Urinary bladder (tissue), 3 donors: ENCODE measurements at regions not wholly inside any gene's neighbourhood (a gene's known extent, or its start where the extent isn't known, plus 50 kb on each side); places are given as distances from the start of the nearest gene placed in this dataset.

Experiments used
- DNase-seq: peaks from one replicate; pipeline ENCODE4 v3.0.0-alpha.2; 2015; ENCODE audit errors: extremely low spot score
- H3K27ac ChIP-seq: one replicate; pipeline ENCODE4 v1.5.1; 2013; ENCODE audit warnings: low read depth, mild to moderate bottlenecking, moderate library complexity
- H3K36me3 ChIP-seq: one replicate; pipeline ENCODE4 v1.6.1; 2013; ENCODE audit warnings: mild to moderate bottlenecking, moderate library complexity; ENCODE audit not compliant: insufficient read depth
- H3K4me1 ChIP-seq: one replicate; pipeline ENCODE4 v1.6.1; 2013; ENCODE audit warnings: mild to moderate bottlenecking, moderate library complexity; ENCODE audit not compliant: insufficient read depth
- H3K4me3 ChIP-seq: one replicate; pipeline ENCODE4 v1.5.1; 2013; ENCODE audit warnings: low read depth, low read length
- WGBS: extraction: QIAGEN DNeasy Blood & Tissue Kit; methylation state at CpG from one replicate; pipeline ENCODE4 v1.1.7; 2013; 5-methylcytosine and 5-hydroxymethylcytosine counted together
- donor health status: healthy with polysubstance abuse.
- donor health status: healthy.

GRCh38 chr6:109284675-109285074 is 97.6 kb downstream of the CD164 start:
- 84% methylated on average over 2 of the region's 2 CpGs for WGBS
- Histone ChIP-seq H3K27ac (no peak overlapping the region), H3K4me1 (no peaks in the 10 kb centered on the region), H3K36me3 (no peaks in the 10 kb centered on the region), H3K4me3 (no peak overlapping the region)
- no peak for DNase-seq

GRCh38 chr6:109282756-109283155 is 99.5 kb downstream of the CD164 start:
- Histone ChIP-seq H3K36me3 (no peaks in the 10 kb centered on the region), H3K4me3 (no peak overlapping the region), H3K27ac (no peak overlapping the region), H3K4me1 (no peaks in the 10 kb centered on the region)
- 91% methylated on average over 2 of the region's 2 CpGs for WGBS
- DNase-seq, result no peak

GRCh38 chr6:109279628-109280027 is 102.6 kb downstream of the CD164 start:
- WGBS, result 97% methylated on average over 1 of the region's 1 CpG
- Histone ChIP-seq H3K36me3 (no peaks in the 10 kb centered on the region), H3K4me1 (no peaks in the 10 kb centered on the region), H3K27ac (no peak overlapping the region), H3K4me3 (no peak overlapping the region)
- no peak for DNase-seq

GRCh38 chr6:109271622-109272021 is 110.6 kb downstream of the CD164 start:
- WGBS, result 33% methylated on average over 2 of the region's 2 CpGs
- H3K27ac ChIP-seq, result no peak overlapping the region
- DNase-seq, result no peak
- no peaks in the 10 kb centered on the region for H3K4me1 ChIP-seq
- H3K36me3 ChIP-seq, result no peaks in the 10 kb centered on the region
- H3K4me3 ChIP-seq, result no peak overlapping the region

GRCh38 chr6:109269953-109270517 is 112.2 kb downstream of the CD164 start:
- H3K36me3 ChIP-seq, result no peaks in the 10 kb centered on the region
- H3K4me1 ChIP-seq, result no peaks in the 10 kb centered on the region
- DNase-seq, result no peak
- WGBS, result 79% methylated on average over 1 of the region's 1 CpG
- no peak overlapping the region for H3K4me3 ChIP-seq
- H3K27ac ChIP-seq, result no peak overlapping the region

- no peak overlapping the region for H3K4me3 ChIP-seq
- H3K4me1 ChIP-seq, result no peaks in the 10 kb centered on the region
- no peak overlapping the region for H3K27ac ChIP-seq
- no peak for DNase-seq
- no peaks in the 10 kb centered on the region for H3K36me3 ChIP-seq
- WGBS, result 89% methylated on average over 7 of the region's 7 CpGs
These were observed 113.2 kb downstream of the CD164 start for GRCh38 chr6:109269057-109269456.

- DNase-seq, result no peak
- Histone ChIP-seq H3K4me1 (no peaks in the 10 kb centered on the region), H3K4me3 (no peak overlapping the region), H3K27ac (no peak overlapping the region), H3K36me3 (no peaks in the 10 kb centered on the region)
- 93% methylated on average over 3 of the region's 3 CpGs for WGBS
These were observed 116.7 kb downstream of the CD164 start for GRCh38 chr6:109265530-109265929.

- 98% methylated on average over 3 of the region's 3 CpGs for WGBS
- Histone ChIP-seq H3K4me1 (no peaks in the 10 kb centered on the region), H3K36me3 (no peaks in the 10 kb centered on the region), H3K4me3 (no peak overlapping the region), H3K27ac (no peak overlapping the region)
- DNase-seq, result no peak
These were observed 118.2 kb downstream of the CD164 start for GRCh38 chr6:109263873-109264700.

GRCh38 chr6:109262261-109262660 is 120.0 kb downstream of the CD164 start:
- no peaks in the 10 kb centered on the region for H3K36me3 ChIP-seq
- no peak overlapping the region for H3K27ac ChIP-seq
- 87% methylated on average over 7 of the region's 7 CpGs for WGBS
- DNase-seq, result no peak
- no peak overlapping the region for H3K4me3 ChIP-seq
- no peaks in the 10 kb centered on the region for H3K4me1 ChIP-seq

- no peak for DNase-seq
- WGBS, result 32% methylated on average over 6 of the region's 6 CpGs
- H3K4me3 ChIP-seq, result no peak overlapping the region
- no peaks in the 10 kb centered on the region for H3K36me3 ChIP-seq
- H3K4me1 ChIP-seq, result no peaks in the 10 kb centered on the region
- no peak overlapping the region for H3K27ac ChIP-seq
These were observed 120.5 kb downstream of the CD164 start for GRCh38 chr6:109261811-109262210.

GRCh38 chr6:109260701-109261100 is 121.6 kb downstream of the CD164 start:
- no peaks in the 10 kb centered on the region for H3K4me1 ChIP-seq
- no peak overlapping the region for H3K4me3 ChIP-seq
- H3K27ac ChIP-seq, result no peak overlapping the region
- 94% methylated on average over 3 of the region's 3 CpGs for WGBS
- no peak for DNase-seq
- H3K36me3 ChIP-seq, result no peaks in the 10 kb centered on the region

- Histone ChIP-seq H3K27ac (no peak overlapping the region), H3K36me3 (no peaks in the 10 kb centered on the region), H3K4me1 (no peaks in the 10 kb centered on the region), H3K4me3 (no peak overlapping the region)
- no peak for DNase-seq
- over 99% methylated on average over 2 of the region's 2 CpGs for WGBS
These were observed 122.1 kb downstream of the CD164 start for GRCh38 chr6:109260126-109260525.

- no peak for DNase-seq
- no peak overlapping the region for H3K27ac ChIP-seq
- H3K4me1 ChIP-seq, result no peaks in the 10 kb centered on the region
- WGBS, result 90% methylated on average over 2 of the region's 2 CpGs
- H3K4me3 ChIP-seq, result no peak overlapping the region
- no peaks in the 10 kb centered on the region for H3K36me3 ChIP-seq
These were observed 124.1 kb downstream of the CD164 start for GRCh38 chr6:109258129-109258528.

- no peak overlapping the region for H3K4me3 ChIP-seq
- whole genome bisulfite sequencing, result 86% methylated on average over 2 of the region's 2 CpGs
- no peak overlapping the region for H3K27ac ChIP-seq
- no peaks in the 10 kb centered on the region for H3K4me1 ChIP-seq
- no peaks in the 10 kb centered on the region for H3K36me3 ChIP-seq
- DNase-seq, result no peak
These were observed 124.8 kb downstream of the CD164 start for GRCh38 chr6:109257494-109257893.
